ENCODE measurements at regions not wholly inside any gene's neighbourhood (a gene's known extent, or its start where the extent isn't known, plus 50 kb on each side); places are given as distances from the start of the nearest gene placed in this dataset.
"Not testable (repeated sequence)": the region's sequence is repeated elsewhere in the genome, so short reads cannot be mapped to it uniquely, and the experiment has no call there.

GRCh38 chr2:128513116-128513960, 194.7 kb upstream of the HS6ST1 start:
- Histone ChIP-seq H3K4me1 (ENCODE audit: control insufficient read depth, insufficient read depth, low read length) (peaks cover 8% of the 10 kb centered on the region), H3K9me3 (ENCODE audit: control insufficient read depth, insufficient read depth, low read length) (no peaks in the 10 kb centered on the region), H3K9ac (ENCODE audit: low read depth, low read length) (no peak overlapping the region), H3K36me3 (ENCODE audit: control insufficient read depth, insufficient read depth, low read length) (no peaks in the 10 kb centered on the region), H3K4me3 (ENCODE audit: low read depth, low read length) (no peak overlapping the region), H3K27me3 (ENCODE audit: control insufficient read depth, insufficient read depth, low read length) (no peaks in the 10 kb centered on the region)

- Histone ChIP-seq H3K36me3 (ENCODE audit: control insufficient read depth, insufficient read depth, low read length) (no peaks in the 10 kb centered on the region), H3K9ac (ENCODE audit: low read depth, low read length) (no peak overlapping the region), H3K4me1 (ENCODE audit: control insufficient read depth, insufficient read depth, low read length) (peaks cover 8% of the 10 kb centered on the region), H3K4me3 (ENCODE audit: low read depth, low read length) (no peak overlapping the region), H3K9me3 (ENCODE audit: control insufficient read depth, insufficient read depth, low read length) (no peaks in the 10 kb centered on the region), H3K27me3 (ENCODE audit: control insufficient read depth, insufficient read depth, low read length) (no peaks in the 10 kb centered on the region)
Measured at GRCh38 chr2:128513961-128514283, 195.3 kb upstream of the HS6ST1 start.

- no peaks in the 10 kb centered on the region for H3K36me3 ChIP-seq (ENCODE audit: control insufficient read depth, insufficient read depth, low read length)
- H3K27me3 ChIP-seq (ENCODE audit: control insufficient read depth, insufficient read depth, low read length), result no peaks in the 10 kb centered on the region
- H3K9me3 ChIP-seq (ENCODE audit: control insufficient read depth, insufficient read depth, low read length), result no peaks in the 10 kb centered on the region
- no peak overlapping the region for H3K9ac ChIP-seq (ENCODE audit: low read depth, low read length)
- no peak overlapping the region for H3K4me3 ChIP-seq (ENCODE audit: low read depth, low read length)
- H3K4me1 ChIP-seq (ENCODE audit: control insufficient read depth, insufficient read depth, low read length), result peaks cover 8% of the 10 kb centered on the region
Measured at GRCh38 chr2:128514555-128514955, 195.9 kb upstream of the HS6ST1 start.

GRCh38 chr2:128516938-128517337, 198.3 kb upstream of the HS6ST1 start:
- Histone ChIP-seq H3K9ac (ENCODE audit: low read depth, low read length) (no peak overlapping the region), H3K4me1 (ENCODE audit: control insufficient read depth, insufficient read depth, low read length) (peaks cover 8% of the 10 kb centered on the region), H3K4me3 (ENCODE audit: low read depth, low read length) (no peak overlapping the region), H3K36me3 (ENCODE audit: control insufficient read depth, insufficient read depth, low read length) (no peaks in the 10 kb centered on the region), H3K27me3 (ENCODE audit: control insufficient read depth, insufficient read depth, low read length) (no peaks in the 10 kb centered on the region), H3K9me3 (ENCODE audit: control insufficient read depth, insufficient read depth, low read length) (no peaks in the 10 kb centered on the region)

GRCh38 chr2:128519028-128519427, 200.4 kb upstream of the HS6ST1 start:
- not testable (repeated sequence) for H3K36me3 ChIP-seq (ENCODE audit: control insufficient read depth, insufficient read depth, low read length); H3K9ac ChIP-seq (ENCODE audit: low read depth, low read length); H3K4me3 ChIP-seq (ENCODE audit: low read depth, low read length); H3K27me3 ChIP-seq (ENCODE audit: control insufficient read depth, insufficient read depth, low read length); H3K4me1 ChIP-seq (ENCODE audit: control insufficient read depth, insufficient read depth, low read length); H3K9me3 ChIP-seq (ENCODE audit: control insufficient read depth, insufficient read depth, low read length)

GRCh38 chr2:128519517-128520215, 201.0 kb upstream of the HS6ST1 start:
- no peaks in the 10 kb centered on the region for H3K9me3 ChIP-seq (ENCODE audit: control insufficient read depth, insufficient read depth, low read length)
- H3K4me1 ChIP-seq (ENCODE audit: control insufficient read depth, insufficient read depth, low read length), result peaks cover 8% of the 10 kb centered on the region
- no peak overlapping the region for H3K4me3 ChIP-seq (ENCODE audit: low read depth, low read length)
- no peak overlapping the region for H3K9ac ChIP-seq (ENCODE audit: low read depth, low read length)
- H3K36me3 ChIP-seq (ENCODE audit: control insufficient read depth, insufficient read depth, low read length), result no peaks in the 10 kb centered on the region
- H3K27me3 ChIP-seq (ENCODE audit: control insufficient read depth, insufficient read depth, low read length), result no peaks in the 10 kb centered on the region

- Histone ChIP-seq H3K4me1 (ENCODE audit: control insufficient read depth, insufficient read depth, low read length) (peaks cover 8% of the 10 kb centered on the region), H3K4me3 (ENCODE audit: low read depth, low read length) (no peak overlapping the region), H3K9ac (ENCODE audit: low read depth, low read length) (no peak overlapping the region), H3K36me3 (ENCODE audit: control insufficient read depth, insufficient read depth, low read length) (no peaks in the 10 kb centered on the region), H3K9me3 (ENCODE audit: control insufficient read depth, insufficient read depth, low read length) (no peaks in the 10 kb centered on the region), H3K27me3 (ENCODE audit: control insufficient read depth, insufficient read depth, low read length) (no peaks in the 10 kb centered on the region)
Measured at GRCh38 chr2:128520340-128520739, 201.7 kb upstream of the HS6ST1 start.

GRCh38 chr2:128520791-128521190, 202.1 kb upstream of the HS6ST1 start:
- Histone ChIP-seq H3K27me3 (ENCODE audit: control insufficient read depth, insufficient read depth, low read length) (no peaks in the 10 kb centered on the region), H3K36me3 (ENCODE audit: control insufficient read depth, insufficient read depth, low read length) (no peaks in the 10 kb centered on the region), H3K9ac (ENCODE audit: low read depth, low read length) (no peak overlapping the region), H3K9me3 (ENCODE audit: control insufficient read depth, insufficient read depth, low read length) (no peaks in the 10 kb centered on the region), H3K4me1 (ENCODE audit: control insufficient read depth, insufficient read depth, low read length) (peaks cover 8% of the 10 kb centered on the region), H3K4me3 (ENCODE audit: low read depth, low read length) (no peak overlapping the region)

- Histone ChIP-seq H3K27me3 (ENCODE audit: control insufficient read depth, insufficient read depth, low read length) (no peaks in the 10 kb centered on the region), H3K4me1 (ENCODE audit: control insufficient read depth, insufficient read depth, low read length) (peaks cover 8% of the 10 kb centered on the region), H3K4me3 (ENCODE audit: low read depth, low read length) (no peak overlapping the region), H3K36me3 (ENCODE audit: control insufficient read depth, insufficient read depth, low read length) (no peaks in the 10 kb centered on the region), H3K9ac (ENCODE audit: low read depth, low read length) (no peak overlapping the region), H3K9me3 (ENCODE audit: control insufficient read depth, insufficient read depth, low read length) (no peaks in the 10 kb centered on the region)
Measured at GRCh38 chr2:128521482-128521881, 202.8 kb upstream of the HS6ST1 start.

GRCh38 chr2:128522829-128523228, 204.2 kb upstream of the HS6ST1 start:
- Histone ChIP-seq H3K4me3 (ENCODE audit: low read depth, low read length) (no peak overlapping the region), H3K9ac (ENCODE audit: low read depth, low read length) (no peak overlapping the region), H3K36me3 (ENCODE audit: control insufficient read depth, insufficient read depth, low read length) (no peaks in the 10 kb centered on the region), H3K27me3 (ENCODE audit: control insufficient read depth, insufficient read depth, low read length) (no peaks in the 10 kb centered on the region), H3K4me1 (ENCODE audit: control insufficient read depth, insufficient read depth, low read length) (no peaks in the 10 kb centered on the region), H3K9me3 (ENCODE audit: control insufficient read depth, insufficient read depth, low read length) (no peaks in the 10 kb centered on the region)

- no peaks in the 10 kb centered on the region for H3K27me3 ChIP-seq (ENCODE audit: control insufficient read depth, insufficient read depth, low read length)
- no peaks in the 10 kb centered on the region for H3K36me3 ChIP-seq (ENCODE audit: control insufficient read depth, insufficient read depth, low read length)
- H3K9ac ChIP-seq (ENCODE audit: low read depth, low read length), result no peak overlapping the region
- no peaks in the 10 kb centered on the region for H3K4me1 ChIP-seq (ENCODE audit: control insufficient read depth, insufficient read depth, low read length)
- no peak overlapping the region for H3K4me3 ChIP-seq (ENCODE audit: low read depth, low read length)
- no peaks in the 10 kb centered on the region for H3K9me3 ChIP-seq (ENCODE audit: control insufficient read depth, insufficient read depth, low read length)
Measured at GRCh38 chr2:128523457-128523856, 204.8 kb upstream of the HS6ST1 start.

- Histone ChIP-seq H3K4me3 (ENCODE audit: low read depth, low read length) (no peak overlapping the region), H3K36me3 (ENCODE audit: control insufficient read depth, insufficient read depth, low read length) (no peaks in the 10 kb centered on the region), H3K4me1 (ENCODE audit: control insufficient read depth, insufficient read depth, low read length) (no peaks in the 10 kb centered on the region), H3K9me3 (ENCODE audit: control insufficient read depth, insufficient read depth, low read length) (no peaks in the 10 kb centered on the region), H3K9ac (ENCODE audit: low read depth, low read length) (no peak overlapping the region), H3K27me3 (ENCODE audit: control insufficient read depth, insufficient read depth, low read length) (no peaks in the 10 kb centered on the region)
Measured at GRCh38 chr2:128524183-128524582, 205.5 kb upstream of the HS6ST1 start.
